ENCODE measurements at regions not wholly inside any gene's neighbourhood (a gene's known extent, or its start where the extent isn't known, plus 50 kb on each side); places are given as distances from the start of the nearest gene placed in this dataset.

- no peak for DNase-seq (ENCODE audit: low spot score in 2 of 2)
- Histone ChIP-seq H3K4me3 (no peak overlapping the region), H3K36me3 (no peaks in the 10 kb centered on the region), H3K27me3 (no peaks in the 10 kb centered on the region), H3K27ac (no peak overlapping the region), H3K4me1 (no peaks in the 10 kb centered on the region), H3K9me3 (no peaks in the 10 kb centered on the region)
- intact Hi-C loops (cut with DNase I), result no loop called here
- TF ChIP-seq, protein P1, sequence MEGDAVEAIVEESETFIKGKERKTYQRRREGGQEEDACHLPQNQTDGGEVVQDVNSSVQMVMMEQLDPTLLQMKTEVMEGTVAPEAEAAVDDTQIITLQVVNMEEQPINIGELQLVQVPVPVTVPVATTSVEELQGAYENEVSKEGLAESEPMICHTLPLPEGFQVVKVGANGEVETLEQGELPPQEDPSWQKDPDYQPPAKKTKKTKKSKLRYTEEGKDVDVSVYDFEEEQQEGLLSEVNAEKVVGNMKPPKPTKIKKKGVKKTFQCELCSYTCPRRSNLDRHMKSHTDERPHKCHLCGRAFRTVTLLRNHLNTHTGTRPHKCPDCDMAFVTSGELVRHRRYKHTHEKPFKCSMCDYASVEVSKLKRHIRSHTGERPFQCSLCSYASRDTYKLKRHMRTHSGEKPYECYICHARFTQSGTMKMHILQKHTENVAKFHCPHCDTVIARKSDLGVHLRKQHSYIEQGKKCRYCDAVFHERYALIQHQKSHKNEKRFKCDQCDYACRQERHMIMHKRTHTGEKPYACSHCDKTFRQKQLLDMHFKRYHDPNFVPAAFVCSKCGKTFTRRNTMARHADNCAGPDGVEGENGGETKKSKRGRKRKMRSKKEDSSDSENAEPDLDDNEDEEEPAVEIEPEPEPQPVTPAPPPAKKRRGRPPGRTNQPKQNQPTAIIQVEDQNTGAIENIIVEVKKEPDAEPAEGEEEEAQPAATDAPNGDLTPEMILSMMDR (IDR thresholded peaks at IDR 0.05), result no peak
Measured at GRCh38 chr4:1563241-1563640, 120.9 kb downstream of the FAM53A start.

DNA sequence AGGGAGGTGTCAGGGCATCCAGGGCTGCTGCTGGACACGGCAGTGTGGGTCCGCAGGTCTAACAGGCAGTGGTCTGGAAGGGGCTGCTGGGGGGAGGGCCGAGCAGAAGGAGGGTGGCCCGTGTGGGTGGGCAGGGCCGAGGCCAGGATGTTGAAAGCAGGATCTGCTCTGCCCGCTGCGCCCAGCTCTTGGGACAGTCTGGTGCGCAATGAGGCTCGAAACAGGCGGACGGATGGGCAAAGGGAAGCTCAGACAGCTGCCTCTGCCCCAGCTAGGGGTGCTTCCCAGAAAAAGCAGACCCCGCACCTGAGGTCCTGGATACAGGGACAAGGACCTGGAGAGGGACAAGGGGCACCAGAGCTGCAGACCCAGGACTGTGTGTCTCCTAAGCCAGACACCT lies 121.3 kb downstream of the FAM53A start:
- intact Hi-C loops (cut with DNase I), result no loop called here
- no peaks in the 10 kb centered on the region for H3K27me3 ChIP-seq
- no peak overlapping the region for H3K4me3 ChIP-seq
- no peaks in the 10 kb centered on the region for H3K4me1 ChIP-seq
- DNase-seq (ENCODE audit: low spot score in 2 of 2), result no peak
- no peak overlapping the region for H3K27ac ChIP-seq
- no peaks in the 10 kb centered on the region for H3K36me3 ChIP-seq
- TF ChIP-seq, protein P1 (IDR thresholded peaks at IDR 0.05), result no peak
- H3K9me3 ChIP-seq, result no peaks in the 10 kb centered on the region

DNA sequence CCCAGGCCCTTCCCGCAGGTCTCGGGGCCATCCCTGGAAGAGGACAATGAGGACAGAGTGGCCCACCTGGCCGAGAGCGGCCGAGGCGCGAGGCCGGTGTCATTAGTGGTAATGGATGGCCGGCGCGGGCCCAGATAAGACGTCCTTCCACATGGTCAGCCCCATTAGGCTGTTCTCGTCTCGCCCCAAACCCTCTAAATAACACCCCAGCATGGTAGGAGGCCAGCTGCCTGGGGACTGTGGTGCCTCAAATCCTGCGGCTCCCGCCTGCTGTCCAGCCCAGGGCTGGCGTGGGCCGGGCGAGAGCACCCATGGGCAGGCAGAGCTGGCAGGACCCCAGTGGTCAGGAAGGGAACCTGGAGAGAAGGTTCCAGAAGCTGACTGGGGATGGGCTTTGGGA lies 121.7 kb downstream of the FAM53A start:
- TF ChIP-seq, protein P1 (IDR thresholded peaks at IDR 0.05), result no peak
- Histone ChIP-seq H3K36me3 (no peaks in the 10 kb centered on the region), H3K4me1 (no peaks in the 10 kb centered on the region), H3K9me3 (no peaks in the 10 kb centered on the region), H3K27ac (no peak overlapping the region), H3K27me3 (no peaks in the 10 kb centered on the region), H3K4me3 (no peak overlapping the region)
- no peak for DNase-seq (ENCODE audit: low spot score in 2 of 2)
- intact Hi-C loops (cut with DNase I), result no loop called here

- TF ChIP-seq, protein P1 (IDR thresholded peaks at IDR 0.05), result no peak
- no peaks in the 10 kb centered on the region for H3K36me3 ChIP-seq
- no peaks in the 10 kb centered on the region for H3K27me3 ChIP-seq
- no peak overlapping the region for H3K27ac ChIP-seq
- intact Hi-C loops (cut with DNase I), result no loop called here
- H3K9me3 ChIP-seq, result no peaks in the 10 kb centered on the region
- no peaks in the 10 kb centered on the region for H3K4me1 ChIP-seq
- DNase-seq (ENCODE audit: low spot score in 2 of 2), result no peak
- H3K4me3 ChIP-seq, result no peak overlapping the region
Measured at GRCh38 chr4:1561286-1561990, 122.7 kb downstream of the FAM53A start.

GRCh38 chr4:1559896-1560650 lies 124.0 kb downstream of the FAM53A start:
- Histone ChIP-seq H3K4me3 (no peak overlapping the region), H3K27me3 (no peaks in the 10 kb centered on the region), H3K36me3 (no peaks in the 10 kb centered on the region), H3K4me1 (no peaks in the 10 kb centered on the region), H3K27ac (no peak overlapping the region), H3K9me3 (no peaks in the 10 kb centered on the region)
- intact Hi-C loops (cut with DNase I), result no loop called here
- TF ChIP-seq, protein P1 (IDR thresholded peaks at IDR 0.05), result no peak
- DNase-seq (ENCODE audit: low spot score in 2 of 2), result no peak

Measured in ascending aorta (tissue), 2 donors.